GM19239 (cell line): ENCODE measurements at regions not wholly inside any gene's neighbourhood (a gene's known extent, or its start where the extent isn't known, plus 50 kb on each side); places are given as distances from the start of the nearest gene placed in this dataset.
A peak's percentile ranks its signal among the peaks of the same experiment; 100 is the strongest.

Source experiments
- DNase-seq: peaks from one replicate; pipeline ENCODE4 v3.0.0; 2011; ENCODE audit warnings: low spot score; ENCODE audit not compliant: insufficient read length
- FAIRE-seq: peaks from 2 replicates; lab custom pipeline; 2011; peaks lifted over from hg19 to GRCh38; lab: Jason Lieb, UNC

- FAIRE-seq (no peak), DNase-seq (no peak)
Observed at GRCh38 chr13:95444006-95444730, 108.4 kb upstream of the CLDN10 start.

GRCh38 chr13:95445131-95445530 lies 107.4 kb upstream of the CLDN10 start:
- FAIRE-seq (no peak), DNase-seq (no peak)

- DNase-seq (no peak), FAIRE-seq (no peak)
Observed at GRCh38 chr13:95447814-95448213, 104.7 kb upstream of the CLDN10 start.

GRCh38 chr13:95451656-95452055 lies 100.9 kb upstream of the CLDN10 start:
- DNase-seq (no peak), FAIRE-seq (no peak)

- no peak for FAIRE-seq
- no peak for DNase-seq
Observed at GRCh38 chr13:95452375-95452774, 100.1 kb upstream of the CLDN10 start.

GRCh38 chr13:95455782-95456181 lies 96.7 kb upstream of the CLDN10 start:
- DNase-seq (no peak), FAIRE-seq (no peak)

- DNase-seq = no peak
- FAIRE-seq = no peak
Observed at GRCh38 chr13:95456815-95457214, 95.7 kb upstream of the CLDN10 start.

GRCh38 chr13:95457294-95457693 lies 95.2 kb upstream of the CLDN10 start:
- FAIRE-seq (peak; percentile 100), DNase-seq (peak; percentile 53)

GRCh38 chr13:95462801-95463200 lies 89.7 kb upstream of the CLDN10 start:
- DNase-seq (no peak), FAIRE-seq (no peak)

GRCh38 chr13:95463531-95463930 lies 89.0 kb upstream of the CLDN10 start:
- FAIRE-seq = no peak
- DNase-seq = no peak

- FAIRE-seq = no peak
Observed at GRCh38 chr13:95470574-95471366, 81.8 kb upstream of the CLDN10 start.

GRCh38 chr13:95471960-95472359 lies 80.6 kb upstream of the CLDN10 start:
- FAIRE-seq = no peak
- no peak for DNase-seq

More at GRCh38 chr13:95470574-95471366, 81.8 kb upstream of the CLDN10 start:
- no peak for DNase-seq

GRCh38 chr13:95474992-95475391 lies 77.5 kb upstream of the CLDN10 start:
- FAIRE-seq = no peak
- no peak for DNase-seq

- no peak for FAIRE-seq
- no peak for DNase-seq
Observed at GRCh38 chr13:95477187-95477586, 75.3 kb upstream of the CLDN10 start.

- FAIRE-seq = no peak
- DNase-seq = no peak
Observed at GRCh38 chr13:95479731-95480130, 72.8 kb upstream of the CLDN10 start.

GRCh38 chr13:95480131-95480545 lies 72.4 kb upstream of the CLDN10 start:
- DNase-seq (peak; percentile 27), FAIRE-seq (peak; percentile 90)

GRCh38 chr13:95480791-95481780 lies 71.4 kb upstream of the CLDN10 start:
- no peak for DNase-seq
- no peak for FAIRE-seq

GRCh38 chr13:95484052-95484451 lies 68.5 kb upstream of the CLDN10 start:
- FAIRE-seq (no peak), DNase-seq (no peak)

- FAIRE-seq (no peak), DNase-seq (no peak)
Observed at GRCh38 chr13:95485045-95485517, 67.4 kb upstream of the CLDN10 start.

GRCh38 chr13:95485518-95486144 lies 66.9 kb upstream of the CLDN10 start:
- FAIRE-seq (no peak), DNase-seq (no peak)
